H9 (cell line): ENCODE measurements at regions not wholly inside any gene's neighbourhood (a gene's known extent, or its start where the extent isn't known, plus 50 kb on each side); places are given as distances from the start of the nearest gene placed in this dataset.

Experiments
- DNase-seq: peaks from one replicate; pipeline ENCODE4 v3.0.0-alpha.2; 2017
- H2AFZ ChIP-seq: one replicate; pipeline ENCODE4 v1.6.1; 2013; ENCODE audit warnings: mild to moderate bottlenecking, low read length, control low read depth, moderate library complexity
- H2AK5ac ChIP-seq: 2 replicates; pipeline ENCODE4 v1.6.1; 2013; ENCODE audit warnings: low read length, control low read depth, mixed read lengths; ENCODE audit not compliant: insufficient read length
- H2BK120ac ChIP-seq: one replicate; pipeline ENCODE4 v1.6.1; 2013; ENCODE audit warnings: low read depth, mild to moderate bottlenecking, low read length, control low read depth, inconsistent platforms; ENCODE audit not compliant: poor library complexity, severe bottlenecking
- H2BK12ac ChIP-seq: 2 replicates; pipeline ENCODE4 v1.6.1; 2013; ENCODE audit warnings: low read length, control low read depth, mixed read lengths, low read depth; ENCODE audit not compliant: insufficient read length
- H2BK15ac ChIP-seq: 2 replicates; pipeline ENCODE4 v1.6.1; 2013; ENCODE audit warnings: low read depth, low read length, control low read depth
- H2BK20ac ChIP-seq: one replicate; pipeline ENCODE4 v1.6.1; 2013; ENCODE audit warnings: low read depth, mild to moderate bottlenecking, low read length, control low read depth, inconsistent platforms; ENCODE audit not compliant: poor library complexity, severe bottlenecking
- H2BK5ac ChIP-seq: 2 replicates; pipeline ENCODE4 v1.6.1; 2013; ENCODE audit warnings: low read length, control low read depth, mixed read lengths; ENCODE audit not compliant: insufficient read length
- H3K14ac ChIP-seq: 2 replicates; pipeline ENCODE4 v1.6.1; 2013; ENCODE audit warnings: low read length, control low read depth; ENCODE audit not compliant: insufficient read depth
- H3K18ac ChIP-seq: 2 replicates; pipeline ENCODE4 v1.6.1; 2013; ENCODE audit warnings: low read depth, mild to moderate bottlenecking, mixed read lengths, low read length, control low read depth; ENCODE audit not compliant: insufficient read length
- H3K23ac ChIP-seq: 2 replicates; pipeline ENCODE4 v1.6.1; 2013; ENCODE audit warnings: low read length, control low read depth, mixed read lengths, low read depth; ENCODE audit not compliant: insufficient read length
- H3K23me2 ChIP-seq: 2 replicates; pipeline ENCODE4 v1.6.1; 2013; ENCODE audit warnings: low read depth, mild to moderate bottlenecking, mixed read lengths, low read length, control low read depth; ENCODE audit not compliant: insufficient read length, poor library complexity, severe bottlenecking
- H3K27ac ChIP-seq: 2 replicates; pipeline ENCODE4 v1.5.1; 2013; ENCODE audit warnings: low read length, control low read depth, mixed read lengths, low read depth; ENCODE audit not compliant: insufficient read length
- H3K27me3 ChIP-seq: 2 replicates; pipeline ENCODE4 v1.6.1; 2013; ENCODE audit warnings: low read length, control low read depth, inconsistent platforms; ENCODE audit not compliant: insufficient read depth
- H3K4ac ChIP-seq: 2 replicates; pipeline ENCODE4 v1.6.1; 2013; ENCODE audit warnings: low read depth, mild to moderate bottlenecking, control low read depth, inconsistent platforms, low read length, moderate library complexity
- H3K4me1 ChIP-seq: 2 replicates; pipeline ENCODE4 v1.6.1; 2013; ENCODE audit warnings: low read length, control low read depth, inconsistent platforms; ENCODE audit not compliant: insufficient read depth
- H3K4me2 ChIP-seq: 2 replicates; pipeline ENCODE4 v1.6.1; 2013; ENCODE audit warnings: low read length, control low read depth, mixed read lengths; ENCODE audit not compliant: insufficient read length, insufficient read depth
- H3K56ac ChIP-seq: 2 replicates; pipeline ENCODE4 v1.6.1; 2013; ENCODE audit warnings: low read depth, mild to moderate bottlenecking, mixed read lengths, low read length, control low read depth; ENCODE audit not compliant: insufficient read length
- H3K79me1 ChIP-seq: 2 replicates; pipeline ENCODE4 v1.6.1; 2013; ENCODE audit warnings: low read depth, mild to moderate bottlenecking, moderate library complexity, low read length, control low read depth, inconsistent platforms; ENCODE audit not compliant: insufficient read depth, poor library complexity, severe bottlenecking
- H3K79me2 ChIP-seq: 2 replicates; pipeline ENCODE4 v1.6.1; 2013; ENCODE audit warnings: low read length, control low read depth, inconsistent platforms; ENCODE audit not compliant: insufficient read depth
- H3K9ac ChIP-seq: 2 replicates; pipeline ENCODE4 v1.6.1; 2013; ENCODE audit warnings: low read length, control low read depth, mixed read lengths; ENCODE audit not compliant: insufficient read length; ENCODE audit errors: extremely low read depth
- H3K9me3 ChIP-seq: one replicate; pipeline ENCODE4 v1.6.1; 2013; ENCODE audit warnings: low read depth, low read length, inconsistent platforms; ENCODE audit not compliant: control insufficient read depth
- H3T11ph ChIP-seq: one replicate; pipeline ENCODE4 v1.6.1; 2013; ENCODE audit warnings: mild to moderate bottlenecking, low read length, control low read depth, inconsistent platforms
- H4K20me1 ChIP-seq: one replicate; pipeline ENCODE4 v1.6.1; 2013; ENCODE audit not compliant: control insufficient read depth, insufficient read length, insufficient read depth
- H4K5ac ChIP-seq: 2 replicates; pipeline ENCODE4 v1.6.1; 2013; ENCODE audit warnings: low read depth, mild to moderate bottlenecking, mixed read lengths, low read length, control low read depth; ENCODE audit not compliant: insufficient read length
- H4K8ac ChIP-seq: replicated peaks from 2 replicates; pipeline ENCODE4 v1.6.1; 2013; ENCODE audit warnings: low read length, control low read depth, mixed read lengths, low read depth; ENCODE audit not compliant: insufficient read length
- H4K91ac ChIP-seq: 2 replicates; pipeline ENCODE4 v1.6.1; 2013; ENCODE audit warnings: low read depth, mild to moderate bottlenecking, moderate library complexity, mixed read lengths, low read length, control low read depth; ENCODE audit not compliant: insufficient read length
- H3K27ac Mint-ChIP-seq, 3 experiments: 2 replicates in 2 of 3; 3 replicates in 1 of 3; pipeline ENCODE4 v1.8.0; 2020 to 2021; ENCODE audit warnings: mixed read lengths in 3 of 3, mild to moderate bottlenecking in 1 of 3, moderate library complexity in 1 of 3
- H3K27me3 Mint-ChIP-seq: 2 replicates; pipeline ENCODE4 v1.8.0; 2021; ENCODE audit warnings: low read depth, mild to moderate bottlenecking, moderate library complexity, mixed read lengths
- H3K36me3 Mint-ChIP-seq, 3 experiments: 2 replicates in 2 of 3; 3 replicates in 1 of 3; pipeline ENCODE4 v1.8.0; 2020 to 2021; ENCODE audit warnings: low read depth in 3 of 3, mixed read lengths in 3 of 3; ENCODE audit not compliant: insufficient read depth in 1 of 3
- H3K4me1 Mint-ChIP-seq, 2 experiments: 2 replicates each; pipeline ENCODE4 v1.8.0; 2020; ENCODE audit warnings: mixed read lengths in 2 of 2
- H3K4me3 Mint-ChIP-seq, 2 experiments: 2 replicates in 1 of 2; 3 replicates in 1 of 2; pipeline ENCODE4 v1.8.0; 2020 to 2021; ENCODE audit warnings: mild to moderate bottlenecking in 2 of 2, mixed read lengths in 2 of 2, moderate library complexity in 1 of 2
- H3K9me3 Mint-ChIP-seq, 2 experiments: 2 replicates in 1 of 2; 3 replicates in 1 of 2; pipeline ENCODE4 v1.8.0; 2020; ENCODE audit warnings: mild to moderate bottlenecking in 2 of 2, mixed read lengths in 2 of 2, moderate library complexity in 1 of 2
- CTCF ChIP-seq: fragments of 200-600 bp; sonication (generic); conservative IDR thresholded peaks from 3 replicates; pipeline ENCODE4 v1.8.0; 2021; ENCODE audit warnings: antibody characterized with exemption, mild to moderate bottlenecking
- WGBS: extraction: QIAGEN DNeasy Blood & Tissue Kit; methylation state at CpG from one replicate; pipeline ENCODE4 v1.1.7; 2013; ENCODE audit warnings: missing lambda C conversion rate, low lambda C conversion rate, mixed read lengths; ENCODE audit not compliant: insufficient read length; ENCODE audit errors: extremely low coverage; 5-methylcytosine and 5-hydroxymethylcytosine counted together

GRCh38 chr2:82128051-82128450, 1823.5 kb upstream of the LRRTM1 start:
- Histone ChIP-seq H3K18ac (no peak overlapping the region), H2AFZ (no peak overlapping the region), H3K9ac (no peak overlapping the region), H2BK15ac (no peak overlapping the region), H3K14ac (no peak overlapping the region), H4K8ac (no peak overlapping the region), H3K27ac (no peak overlapping the region), H3K79me1 (no peaks in the 10 kb centered on the region), H2BK12ac (no peak overlapping the region), H2BK5ac (no peak overlapping the region), H2AK5ac (no peak overlapping the region), H3K4me2 (no peak overlapping the region), H4K91ac (no peak overlapping the region), H3T11ph (no peak overlapping the region), H3K4ac (no peak overlapping the region), H3K23me2 (no peaks in the 10 kb centered on the region), H4K20me1 (no peaks in the 10 kb centered on the region), H3K9me3 (no peaks in the 10 kb centered on the region), H3K56ac (no peak overlapping the region), H3K79me2 (no peaks in the 10 kb centered on the region), H4K5ac (no peak overlapping the region), H2BK20ac (no peak overlapping the region), H3K23ac (no peak overlapping the region), H3K4me1 (no peaks in the 10 kb centered on the region), H2BK120ac (no peak overlapping the region), H3K27me3 (no peaks in the 10 kb centered on the region)
- H3K36me3 Mint-ChIP-seq: peaks cover 11 to 21% (median 19%) of the 10 kb centered on the region in 3 experiments; a peak in 6 of 7 replicates
- H3K9me3 Mint-ChIP-seq: peaks cover 16 to 39% of the 10 kb centered on the region in 2 experiments; a peak in 4 of 5 replicates
- no peak for DNase-seq
- no peak for TF ChIP-seq CTCF
- peaks cover 7 to 8% of the 10 kb centered on the region in 2 experiments; a peak in 3 of 4 replicates for H3K4me1 Mint-ChIP-seq
- no peaks in the 10 kb centered on the region for H3K27me3 Mint-ChIP-seq
- no peak overlapping the region; a peak in 1 of 7 replicates for H3K27ac Mint-ChIP-seq
- WGBS: no CpG with 5 or more reads among the region's 3 CpGs
- H3K4me3 Mint-ChIP-seq: no peak overlapping the region
